COLO829 (cell line): ENCODE measurements at regions not wholly inside any gene's neighbourhood (a gene's known extent, or its start where the extent isn't known, plus 50 kb on each side); places are given as distances from the start of the nearest gene placed in this dataset.

ENCODE experiments used
- DNase-seq: peaks from one replicate; pipeline ENCODE4 v3.0.0; 2012; ENCODE audit warnings: low spot score

GRCh38 chr6:37105148-37106050 is 64.6 kb upstream of the PIM1 start:
- no peak for DNase-seq

- no peak for DNase-seq
Measured at GRCh38 chr6:37106051-37106363, 63.9 kb upstream of the PIM1 start.

- DNase-seq, result no peak
Measured at GRCh38 chr6:37106554-37106953, 63.4 kb upstream of the PIM1 start.

- DNase-seq, result no peak
Measured at GRCh38 chr6:37106982-37107491, 62.9 kb upstream of the PIM1 start.

- no peak for DNase-seq
Measured at GRCh38 chr6:37109714-37110499, 60.0 kb upstream of the PIM1 start.

- no peak for DNase-seq
Measured at GRCh38 chr6:37110500-37111461, 59.2 kb upstream of the PIM1 start.

- DNase-seq, result no peak
Measured at GRCh38 chr6:37113976-37114375, 56.0 kb upstream of the PIM1 start.

GRCh38 chr6:37114612-37115011 is 55.3 kb upstream of the PIM1 start:
- no peak for DNase-seq

- no peak for DNase-seq
Measured at GRCh38 chr6:37115236-37115895, 54.6 kb upstream of the PIM1 start.

- DNase-seq, result no peak
Measured at GRCh38 chr6:37116326-37116725, 53.6 kb upstream of the PIM1 start.

- no peak for DNase-seq
Measured at GRCh38 chr6:37119387-37119886, 50.5 kb upstream of the PIM1 start.
